ENCODE measurements at regions not wholly inside any gene's neighbourhood (a gene's known extent, or its start where the extent isn't known, plus 50 kb on each side); places are given as distances from the start of the nearest gene placed in this dataset.
A peak's percentile ranks its signal among the peaks of the same experiment; 100 is the strongest.

- Mint-ChIP-seq H3K9me3 (ENCODE audit: unreplicated experiment) (no peaks in the 10 kb centered on the region), H3K27ac (ENCODE audit: unreplicated experiment) (no peak overlapping the region), H3K36me3 (ENCODE audit: unreplicated experiment) (no peaks in the 10 kb centered on the region), H3K27me3 (ENCODE audit: unreplicated experiment) (peaks cover 37% of the 10 kb centered on the region), H3K4me1 (ENCODE audit: unreplicated experiment) (peaks cover 4% of the 10 kb centered on the region), H3K4me3 (ENCODE audit: unreplicated experiment) (no peak overlapping the region)
- no peak for DNase-seq (ENCODE audit: extremely low spot score, unreplicated experiment)
- TF ChIP-seq, protein P1, sequence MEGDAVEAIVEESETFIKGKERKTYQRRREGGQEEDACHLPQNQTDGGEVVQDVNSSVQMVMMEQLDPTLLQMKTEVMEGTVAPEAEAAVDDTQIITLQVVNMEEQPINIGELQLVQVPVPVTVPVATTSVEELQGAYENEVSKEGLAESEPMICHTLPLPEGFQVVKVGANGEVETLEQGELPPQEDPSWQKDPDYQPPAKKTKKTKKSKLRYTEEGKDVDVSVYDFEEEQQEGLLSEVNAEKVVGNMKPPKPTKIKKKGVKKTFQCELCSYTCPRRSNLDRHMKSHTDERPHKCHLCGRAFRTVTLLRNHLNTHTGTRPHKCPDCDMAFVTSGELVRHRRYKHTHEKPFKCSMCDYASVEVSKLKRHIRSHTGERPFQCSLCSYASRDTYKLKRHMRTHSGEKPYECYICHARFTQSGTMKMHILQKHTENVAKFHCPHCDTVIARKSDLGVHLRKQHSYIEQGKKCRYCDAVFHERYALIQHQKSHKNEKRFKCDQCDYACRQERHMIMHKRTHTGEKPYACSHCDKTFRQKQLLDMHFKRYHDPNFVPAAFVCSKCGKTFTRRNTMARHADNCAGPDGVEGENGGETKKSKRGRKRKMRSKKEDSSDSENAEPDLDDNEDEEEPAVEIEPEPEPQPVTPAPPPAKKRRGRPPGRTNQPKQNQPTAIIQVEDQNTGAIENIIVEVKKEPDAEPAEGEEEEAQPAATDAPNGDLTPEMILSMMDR (IDR thresholded peaks at IDR 0.05), result no peak
Measured at GRCh38 chr4:57444671-57445070, 334.5 kb upstream of the IGFBP7 start.

DNA sequence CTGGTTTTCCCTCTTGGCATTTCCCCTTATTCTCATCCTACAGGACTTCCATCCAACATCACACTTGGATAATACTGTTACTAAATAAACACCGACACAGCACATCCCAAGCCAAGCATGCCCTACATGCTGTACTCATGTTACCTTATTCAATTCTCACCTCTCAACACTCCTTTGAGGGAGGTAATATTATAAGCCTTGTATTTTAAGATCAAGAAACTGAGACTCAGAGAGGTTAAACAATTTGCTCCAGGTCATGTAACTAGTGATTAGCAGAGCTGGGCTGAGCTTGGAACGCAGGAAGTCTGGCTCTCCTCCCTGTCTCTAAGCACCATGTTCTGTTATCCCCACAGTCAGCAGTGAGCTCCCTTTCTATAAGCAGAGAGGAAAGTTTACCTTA is 333.6 kb upstream of the IGFBP7 start:
- no peaks in the 10 kb centered on the region for H3K9me3 Mint-ChIP-seq (ENCODE audit: unreplicated experiment)
- no peak for DNase-seq (ENCODE audit: extremely low spot score, unreplicated experiment)
- no peaks in the 10 kb centered on the region for H3K36me3 Mint-ChIP-seq (ENCODE audit: unreplicated experiment)
- peaks cover 2% of the 10 kb centered on the region for H3K4me1 Mint-ChIP-seq (ENCODE audit: unreplicated experiment)
- H3K4me3 Mint-ChIP-seq (ENCODE audit: unreplicated experiment), result no peak overlapping the region
- no peak overlapping the region for H3K27ac Mint-ChIP-seq (ENCODE audit: unreplicated experiment)
- TF ChIP-seq, protein P1 (IDR thresholded peaks at IDR 0.05), result no peak
- H3K27me3 Mint-ChIP-seq (ENCODE audit: unreplicated experiment), result peaks cover 42% of the 10 kb centered on the region

GRCh38 chr4:57443308-57443707 is 333.1 kb upstream of the IGFBP7 start:
- no peak overlapping the region for H3K4me3 Mint-ChIP-seq (ENCODE audit: unreplicated experiment)
- no peaks in the 10 kb centered on the region for H3K9me3 Mint-ChIP-seq (ENCODE audit: unreplicated experiment)
- TF ChIP-seq, protein P1 (IDR thresholded peaks at IDR 0.05), result no peak
- peaks cover 42% of the 10 kb centered on the region for H3K27me3 Mint-ChIP-seq (ENCODE audit: unreplicated experiment)
- H3K27ac Mint-ChIP-seq (ENCODE audit: unreplicated experiment), result no peak overlapping the region
- no peak for DNase-seq (ENCODE audit: extremely low spot score, unreplicated experiment)
- no peaks in the 10 kb centered on the region for H3K4me1 Mint-ChIP-seq (ENCODE audit: unreplicated experiment)
- H3K36me3 Mint-ChIP-seq (ENCODE audit: unreplicated experiment), result no peaks in the 10 kb centered on the region

DNA sequence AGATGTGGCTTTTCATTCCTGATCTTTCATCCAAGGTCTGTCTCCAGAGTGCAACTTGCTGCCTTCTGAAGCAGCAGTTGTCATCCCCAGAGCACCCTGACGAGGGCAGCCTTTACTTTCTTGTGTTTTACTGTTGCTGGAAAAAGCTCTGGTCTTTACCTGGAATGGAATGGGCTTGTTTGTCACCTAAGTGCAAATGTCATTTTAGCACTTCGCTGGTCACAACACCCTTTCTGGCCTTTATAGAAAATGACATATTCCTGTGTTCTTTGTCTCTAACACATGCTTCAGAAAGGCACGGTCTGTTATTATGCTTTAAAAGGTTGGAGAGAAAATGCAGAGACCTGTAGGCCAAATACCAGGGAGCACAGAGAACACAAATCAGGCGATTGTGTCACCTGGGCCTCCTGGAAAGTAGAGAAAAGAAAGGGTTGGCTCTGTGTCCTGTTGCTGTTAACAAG is 332.7 kb upstream of the IGFBP7 start:
- H3K36me3 Mint-ChIP-seq (ENCODE audit: unreplicated experiment), result no peaks in the 10 kb centered on the region
- no peak for DNase-seq (ENCODE audit: extremely low spot score, unreplicated experiment)
- peaks cover 42% of the 10 kb centered on the region for H3K27me3 Mint-ChIP-seq (ENCODE audit: unreplicated experiment)

DNA sequence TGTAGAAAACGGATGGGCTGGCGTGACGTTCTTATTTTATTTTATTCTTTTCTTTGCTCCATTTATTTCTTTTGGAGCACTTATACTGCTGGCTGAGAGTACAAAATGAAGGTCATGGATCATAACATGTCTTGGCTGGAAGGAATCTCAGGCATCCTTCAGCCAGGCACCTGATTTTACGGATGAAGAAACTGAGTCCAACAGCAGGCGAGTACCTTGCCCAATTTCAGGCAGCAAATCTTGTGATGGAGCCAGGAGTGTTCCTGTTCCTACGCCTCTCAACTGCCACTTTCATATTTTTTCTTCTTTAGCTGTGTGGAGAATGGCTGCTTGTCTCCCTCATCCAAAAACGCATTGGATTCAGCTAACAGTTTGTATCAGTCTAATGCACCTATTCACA is 332.1 kb upstream of the IGFBP7 start:
- Mint-ChIP-seq H3K4me1 (ENCODE audit: unreplicated experiment) (no peaks in the 10 kb centered on the region), H3K36me3 (ENCODE audit: unreplicated experiment) (no peaks in the 10 kb centered on the region), H3K4me3 (ENCODE audit: unreplicated experiment) (no peak overlapping the region), H3K9me3 (ENCODE audit: unreplicated experiment) (no peaks in the 10 kb centered on the region), H3K27ac (ENCODE audit: unreplicated experiment) (no peak overlapping the region), H3K27me3 (ENCODE audit: unreplicated experiment) (peaks cover 47% of the 10 kb centered on the region)
- no peak for DNase-seq (ENCODE audit: extremely low spot score, unreplicated experiment)
- TF ChIP-seq, protein P1 (IDR thresholded peaks at IDR 0.05), result no peak

More for the DNA sequence above, 332.7 kb upstream of the IGFBP7 start:
- Mint-ChIP-seq H3K4me1 (ENCODE audit: unreplicated experiment) (no peaks in the 10 kb centered on the region), H3K9me3 (ENCODE audit: unreplicated experiment) (no peaks in the 10 kb centered on the region), H3K27ac (ENCODE audit: unreplicated experiment) (no peak overlapping the region), H3K4me3 (ENCODE audit: unreplicated experiment) (no peak overlapping the region)
- TF ChIP-seq, protein P1 (IDR thresholded peaks at IDR 0.05), result peak; percentile 74

All from osteocyte (in vitro differentiated cells).